H1 (cell line): ENCODE measurements at regions not wholly inside any gene's neighbourhood (a gene's known extent, or its start where the extent isn't known, plus 50 kb on each side); places are given as distances from the start of the nearest gene placed in this dataset.

Experiments used
- CHD1 ChIP-seq: IDR thresholded peaks from 2 replicates; pipeline ENCODE4 v1.6.1; 2012; ENCODE audit warnings: low read depth, low read length, improper control_type of control experiment
- EP300 ChIP-seq, 2 experiments: IDR thresholded peaks; 1 replicate in 1 of 2; 2 replicates in 1 of 2; pipeline ENCODE4 v1.6.1; 2011 to 2012; ENCODE audit warnings: low read depth in 2 of 2, low read length in 2 of 2, mild to moderate bottlenecking in 2 of 2, borderline replicate concordance in 1 of 2, inconsistent platforms in 1 of 2, moderate library complexity in 1 of 2
- EZH2 ChIP-seq: fragments of 200-600 bp; sonication (generic); IDR thresholded peaks from 2 replicates; pipeline ENCODE4 v1.7.1; 2012; ENCODE audit warnings: low read depth, mild to moderate bottlenecking, moderate library complexity, low read length, inconsistent platforms; ENCODE audit not compliant: severe bottlenecking
- GABPA ChIP-seq: IDR thresholded peaks from 2 replicates; pipeline ENCODE4 v1.6.1; 2011; ENCODE audit warnings: mild to moderate bottlenecking, low read length, moderate library complexity, borderline replicate concordance; ENCODE audit not compliant: insufficient read depth
- RBBP5 ChIP-seq: IDR thresholded peaks from 2 replicates; pipeline ENCODE4 v1.7.1; 2012; ENCODE audit warnings: low read depth, mild to moderate bottlenecking, inconsistent platforms, low read length, moderate library complexity, borderline replicate concordance
- TEAD4 ChIP-seq: IDR thresholded peaks from 2 replicates; pipeline ENCODE4 v1.6.1; 2012; ENCODE audit warnings: low read depth, low read length, inconsistent platforms, mixed read lengths
- USF2 ChIP-seq: IDR thresholded peaks from 2 replicates; pipeline ENCODE4 v1.6.1; 2011; ENCODE audit warnings: low read length, improper control_type of control experiment

- no peak for TF ChIP-seq USF2
- no peak for TF ChIP-seq EP300 (IDR thresholded peaks at IDR 0.05; ENCODE audit: borderline replicate concordance in 1 of 2, low read depth in 2 of 2, low read length in 2 of 2)
- TF ChIP-seq GABPA, result no peak
- TF ChIP-seq TEAD4, result no peak
- no peak for TF ChIP-seq EZH2
- no peak for TF ChIP-seq CHD1
- no peak for TF ChIP-seq RBBP5
Observed at GRCh38 chr2:196274387-196274809, 103.0 kb upstream of the STK17B start (continued).
